SK-N-SH treated with all-trans-retinoic acid at 6 μM for 48 hours (cell line): ENCODE measurements at regions not wholly inside any gene's neighbourhood (a gene's known extent, or its start where the extent isn't known, plus 50 kb on each side); places are given as distances from the start of the nearest gene placed in this dataset.

Experiments used
- ATAC-seq: fragments of 200-7000 bp; cut with Tn5 transposase; 3 replicates; pipeline ENCODE4 v1.9.1; 2020; ENCODE audit warnings: mild to moderate bottlenecking, moderate library complexity
- ARNTL ChIP-seq: fragments of 450-650 bp; formaldehyde crosslinking; IDR thresholded peaks from 2 replicates; pipeline ENCODE4 v1.5.0; 2020; ENCODE audit warnings: low read depth, mild to moderate bottlenecking, moderate library complexity, borderline replicate concordance
- BACH2 ChIP-seq: fragments of 250-450 bp; sonication (Bioruptor Pico); IDR thresholded peaks from 2 replicates; pipeline ENCODE4 v1.9.0; 2021; ENCODE audit warnings: mild to moderate bottlenecking, borderline replicate concordance
- CSDC2 ChIP-seq: fragments of 250-450 bp; sonication (Bioruptor Pico); IDR thresholded peaks from 2 replicates; pipeline ENCODE4 v1.5.0; 2020; ENCODE audit warnings: mild to moderate bottlenecking, moderate library complexity
- CSRNP3 ChIP-seq: fragments of 250-450 bp; sonication (Bioruptor Pico); IDR thresholded peaks from 2 replicates; pipeline ENCODE4 v1.5.1; 2021; ENCODE audit warnings: mild to moderate bottlenecking, moderate library complexity
- OSR1 ChIP-seq: fragments of 250-450 bp; sonication (Bioruptor Pico); IDR thresholded peaks from 2 replicates; pipeline ENCODE4 v1.8.0; 2022; ENCODE audit warnings: moderate library complexity, mild to moderate bottlenecking, inconsistent platforms
- PATZ1 ChIP-seq: fragments of 250-450 bp; sonication (Bioruptor Pico); IDR thresholded peaks from 2 replicates; pipeline ENCODE4 v1.8.0; 2020; ENCODE audit warnings: mild to moderate bottlenecking, moderate library complexity, borderline replicate concordance
- POU6F1 ChIP-seq: fragments of 250-450 bp; sonication (Bioruptor Pico); IDR thresholded peaks from 2 replicates; pipeline ENCODE4 v1.8.0; 2021; ENCODE audit warnings: low read depth, mild to moderate bottlenecking, moderate library complexity, borderline replicate concordance
- PPARA ChIP-seq: fragments of 250-450 bp; sonication (Bioruptor Pico); IDR thresholded peaks from 2 replicates; pipeline ENCODE4 v1.5.0; 2020; ENCODE audit warnings: mild to moderate bottlenecking, borderline replicate concordance
- RARB ChIP-seq: fragments of 250-450 bp; sonication (Bioruptor Pico); IDR thresholded peaks from 2 replicates; pipeline ENCODE4 v1.8.0; 2021; ENCODE audit warnings: mild to moderate bottlenecking, moderate library complexity
- TCF4 ChIP-seq: fragments of 250-450 bp; sonication (Bioruptor Pico); IDR thresholded peaks from 2 replicates; pipeline ENCODE4 v1.8.0; 2021; ENCODE audit warnings: mild to moderate bottlenecking, moderate library complexity, borderline replicate concordance
- TOX ChIP-seq: fragments of 250-450 bp; sonication (Bioruptor Pico); IDR thresholded peaks from 2 replicates; pipeline ENCODE4 v1.8.0; 2021; ENCODE audit warnings: mild to moderate bottlenecking, moderate library complexity, borderline replicate concordance
- TSHZ2 ChIP-seq: fragments of 250-450 bp; sonication (Bioruptor Pico); IDR thresholded peaks from 2 replicates; pipeline ENCODE4 v1.5.0; 2020; ENCODE audit warnings: mild to moderate bottlenecking, moderate library complexity
- ZC3H10 ChIP-seq: fragments of 250-450 bp; sonication (Bioruptor Pico); IDR thresholded peaks from 2 replicates; pipeline ENCODE4 v1.5.1; 2021; ENCODE audit warnings: mild to moderate bottlenecking, moderate library complexity
- ZFP3 ChIP-seq: fragments of 250-450 bp; sonication (Bioruptor Pico); IDR thresholded peaks from 2 replicates; pipeline ENCODE4 v1.5.0; 2020; ENCODE audit warnings: mild to moderate bottlenecking, moderate library complexity
- ZFP30 ChIP-seq: fragments of 450-650 bp; formaldehyde crosslinking; IDR thresholded peaks from 2 replicates; pipeline ENCODE4 v1.5.0; 2022; ENCODE audit warnings: mild to moderate bottlenecking, moderate library complexity
- ZNF565 ChIP-seq: fragments of 450-650 bp; formaldehyde crosslinking; conservative IDR thresholded peaks from 2 replicates; pipeline ENCODE4 v1.5.0; 2020; ENCODE audit warnings: low read depth, mild to moderate bottlenecking, moderate library complexity
- ZNF70 ChIP-seq: fragments of 450-650 bp; formaldehyde crosslinking; IDR thresholded peaks from 2 replicates; pipeline ENCODE4 v1.5.0; 2020; ENCODE audit warnings: mild to moderate bottlenecking, moderate library complexity
- ZNF8 ChIP-seq: fragments of 450-650 bp; formaldehyde crosslinking; IDR thresholded peaks from 2 replicates; pipeline ENCODE4 v1.5.0; 2020; ENCODE audit warnings: mild to moderate bottlenecking, moderate library complexity

- ATAC-seq: no peak
- no peak for TF ChIP-seq CSRNP3 (CRISPR knock-in tag)
- no peak for TF ChIP-seq TOX
- no peak for TF ChIP-seq RARB
- no peak for TF ChIP-seq ZNF565 (CRISPR knock-in tag)
- TF ChIP-seq TCF4 (CRISPR knock-in tag): no peak
- TF ChIP-seq POU6F1 (CRISPR knock-in tag): no peak
- TF ChIP-seq ZNF70 (CRISPR knock-in tag): no peak
- no peak for TF ChIP-seq BACH2
- TF ChIP-seq, all 23 proteins: peak for 0
Measured at GRCh38 chrX:68923147-68923546, 94.3 kb downstream of the EFNB1 start.

GRCh38 chrX:68922013-68922412 lies 93.2 kb downstream of the EFNB1 start:
- ATAC-seq: no peak
- TF ChIP-seq PPARA (CRISPR knock-in tag): no peak
- TF ChIP-seq TOX: no peak
- no peak for TF ChIP-seq OSR1 (CRISPR knock-in tag)
- no peak for TF ChIP-seq ARNTL

- TF ChIP-seq ZNF70 (CRISPR knock-in tag): no peak
- TF ChIP-seq CSDC2 (CRISPR knock-in tag): no peak
- ATAC-seq: no peak
Measured at GRCh38 chrX:68920561-68920960, 91.7 kb downstream of the EFNB1 start.

- no peak for ATAC-seq
- TF ChIP-seq TCF4 (CRISPR knock-in tag): no peak
- no peak for TF ChIP-seq RARB
- no peak for TF ChIP-seq PATZ1 (CRISPR knock-in tag)
- no peak for TF ChIP-seq TSHZ2 (CRISPR knock-in tag)
- TF ChIP-seq ARNTL: no peak
- no peak for TF ChIP-seq OSR1 (CRISPR knock-in tag)
- no peak for TF ChIP-seq ZNF565 (CRISPR knock-in tag)
- TF ChIP-seq ZFP3 (CRISPR knock-in tag): no peak
- TF ChIP-seq ZNF70 (CRISPR knock-in tag): no peak
- no peak for TF ChIP-seq ZC3H10
- no peak for TF ChIP-seq ZFP30 (CRISPR knock-in tag)
- TF ChIP-seq ZNF8 (CRISPR knock-in tag): no peak
- no peak for TF ChIP-seq BACH2
- TF ChIP-seq POU6F1 (CRISPR knock-in tag): no peak
- TF ChIP-seq, all 23 proteins: peak for 0
Measured at GRCh38 chrX:68919707-68920106, 90.9 kb downstream of the EFNB1 start.
